NCI-H187 treated with DMSO at 0.1 percent for 48 hours (cell line): ENCODE measurements at regions not wholly inside any gene's neighbourhood (a gene's known extent, or its start where the extent isn't known, plus 50 kb on each side); places are given as distances from the start of the nearest gene placed in this dataset.

Experiments
- DNase-seq: peaks from one replicate; lab custom pipeline; 2025; lab: John Stamatoyannopoulos, UW

- DNase-seq = no peak
Measured at GRCh38 chr2:234438305-234438977, 58.4 kb downstream of the ARL4C start.

GRCh38 chr2:234437642-234438304 lies 59.1 kb downstream of the ARL4C start:
- DNase-seq = no peak

- no peak for DNase-seq
Measured at GRCh38 chr2:234436482-234436837, 60.4 kb downstream of the ARL4C start.

GRCh38 chr2:234435836-234436481 lies 60.9 kb downstream of the ARL4C start:
- no peak for DNase-seq

GRCh38 chr2:234433201-234433600 lies 63.7 kb downstream of the ARL4C start:
- DNase-seq = no peak

- no peak for DNase-seq
Measured at GRCh38 chr2:234430871-234431270, 66.0 kb downstream of the ARL4C start.

- DNase-seq = no peak
Measured at GRCh38 chr2:234429265-234429664, 67.6 kb downstream of the ARL4C start.

- DNase-seq = no peak
Measured at GRCh38 chr2:234427081-234428061, 69.5 kb downstream of the ARL4C start.

GRCh38 chr2:234426616-234427015 lies 70.3 kb downstream of the ARL4C start:
- DNase-seq = no peak

- no peak for DNase-seq
Measured at GRCh38 chr2:234425639-234426603, 71.0 kb downstream of the ARL4C start.

GRCh38 chr2:234423884-234424283 lies 73.0 kb downstream of the ARL4C start:
- DNase-seq = no peak

GRCh38 chr2:234422981-234423431 lies 73.9 kb downstream of the ARL4C start:
- DNase-seq = no peak

- DNase-seq = no peak
Measured at GRCh38 chr2:234422273-234422732, 74.6 kb downstream of the ARL4C start.

GRCh38 chr2:234420408-234420807 lies 76.5 kb downstream of the ARL4C start:
- no peak for DNase-seq

- DNase-seq = no peak
Measured at GRCh38 chr2:234419726-234420125, 77.2 kb downstream of the ARL4C start.

GRCh38 chr2:234415706-234416105 lies 81.2 kb downstream of the ARL4C start:
- no peak for DNase-seq

GRCh38 chr2:234414596-234414995 lies 82.3 kb downstream of the ARL4C start:
- no peak for DNase-seq

- no peak for DNase-seq
Measured at GRCh38 chr2:234412726-234413125, 84.2 kb downstream of the ARL4C start.

- DNase-seq = no peak
Measured at GRCh38 chr2:234411793-234412192, 85.1 kb downstream of the ARL4C start.

GRCh38 chr2:234410526-234410925 lies 86.4 kb downstream of the ARL4C start:
- no peak for DNase-seq

GRCh38 chr2:234409590-234409989 lies 87.3 kb downstream of the ARL4C start:
- DNase-seq = no peak
